NCI-H82 treated with DMSO at 0.1 percent for 48 hours (cell line): ENCODE measurements at regions not wholly inside any gene's neighbourhood (a gene's known extent, or its start where the extent isn't known, plus 50 kb on each side); places are given as distances from the start of the nearest gene placed in this dataset.
"Not testable (repeated sequence)": the region's sequence is repeated elsewhere in the genome, so short reads cannot be mapped to it uniquely, and the experiment has no call there.

Experiments
- DNase-seq: peaks from one replicate; lab custom pipeline; 2025; ENCODE audit not compliant: unreplicated experiment; lab: John Stamatoyannopoulos, UW

- no peak for DNase-seq
Observed at GRCh38 chr3:137111497-137111896, 153.7 kb downstream of the IL20RB start.

GRCh38 chr3:137116619-137117018, 158.8 kb downstream of the IL20RB start:
- DNase-seq, result no peak

- DNase-seq, result peak; percentile 48
Observed at GRCh38 chr3:137121704-137122314, 164.0 kb downstream of the IL20RB start.

- no peak for DNase-seq
Observed at GRCh38 chr3:137131081-137131480, 173.3 kb downstream of the IL20RB start.

- DNase-seq, result no peak
Observed at GRCh38 chr3:137134431-137134830, 176.6 kb downstream of the IL20RB start.

- no peak for DNase-seq
Observed at GRCh38 chr3:137148406-137148805, 190.6 kb downstream of the IL20RB start.

- DNase-seq, result no peak
Observed at GRCh38 chr3:137148917-137149316, 191.1 kb downstream of the IL20RB start.

- DNase-seq, result peak; percentile 39
Observed at GRCh38 chr3:137150825-137151224, 193.0 kb downstream of the IL20RB start.

GRCh38 chr3:137153046-137153445, 195.3 kb downstream of the IL20RB start:
- DNase-seq, result not testable (repeated sequence)

GRCh38 chr3:137163241-137163871, 205.6 kb downstream of the IL20RB start:
- peak; percentile 66 for DNase-seq

- no peak for DNase-seq
Observed at GRCh38 chr3:137163958-137164357, 206.2 kb downstream of the IL20RB start.

- DNase-seq, result no peak
Observed at GRCh38 chr3:137165117-137165806, 207.5 kb downstream of the IL20RB start.

- DNase-seq, result no peak
Observed at GRCh38 chr3:137171834-137172603, 214.2 kb downstream of the IL20RB start.

- DNase-seq, result no peak
Observed at GRCh38 chr3:137172728-137173127, 214.9 kb downstream of the IL20RB start.

- DNase-seq, result no peak
Observed at GRCh38 chr3:137174514-137174913, 216.7 kb downstream of the IL20RB start.

- DNase-seq, result no peak
Observed at GRCh38 chr3:137180220-137180619, 222.4 kb downstream of the IL20RB start.

- no peak for DNase-seq
Observed at GRCh38 chr3:137191133-137191923, 233.5 kb downstream of the IL20RB start.

GRCh38 chr3:137191951-137192350, 234.2 kb downstream of the IL20RB start:
- no peak for DNase-seq

GRCh38 chr3:137194301-137194700, 236.5 kb downstream of the IL20RB start:
- no peak for DNase-seq

- not testable (repeated sequence) for DNase-seq
Observed at GRCh38 chr3:137198374-137198773, 240.6 kb downstream of the IL20RB start.

- no peak for DNase-seq
Observed at GRCh38 chr3:137199678-137200077, 241.9 kb downstream of the IL20RB start.
